HEK293 (cell line): ENCODE measurements at regions not wholly inside any gene's neighbourhood (a gene's known extent, or its start where the extent isn't known, plus 50 kb on each side); places are given as distances from the start of the nearest gene placed in this dataset.

Source experiments
- CTCF ChIA-PET: fragments of 350-600 bp; formaldehyde crosslinking; extraction: SDS; loops from one replicate; lab custom pipeline; 2021; ENCODE audit warnings: antibody characterized with exemption; lab: Yijun Ruan, JAX
- POLR2A ChIA-PET: fragments of 300-600 bp; formaldehyde crosslinking; extraction: SDS; loops from one replicate; lab custom pipeline; 2020; ENCODE audit warnings: antibody characterized with exemption, inconsistent platforms; lab: Yijun Ruan, JAX
- H3K27ac ChIP-seq: fragments of 200-500 bp; sonication (Bioruptor generic); 2 replicates; pipeline ENCODE4 v1.5.1; 2014; ENCODE audit warnings: low read depth, low read length, control low read depth, inconsistent platforms; ENCODE audit errors: extremely low read depth
- H3K36me3 ChIP-seq, 2 experiments: fragments of 200-500 bp in 1 of 2; sonication (Bioruptor generic) in 1 of 2; 1 replicate in 1 of 2; 2 replicates in 1 of 2; pipeline ENCODE4 v1.5.1; 2014 to 2017; ENCODE audit warnings: inconsistent platforms in 2 of 2, low read length in 2 of 2; ENCODE audit not compliant: control insufficient read depth in 2 of 2, insufficient read depth in 1 of 2
- H3K4me1 ChIP-seq: fragments of 200-500 bp; sonication (Bioruptor generic); 2 replicates; pipeline ENCODE4 v1.5.1; 2014; ENCODE audit warnings: mild to moderate bottlenecking, low read length, inconsistent platforms; ENCODE audit not compliant: control insufficient read depth, insufficient read depth
- H3K4me3 ChIP-seq: 2 replicates; pipeline ENCODE4 v1.5.1; 2011; ENCODE audit warnings: low read depth, mild to moderate bottlenecking, control low read depth, low read length, moderate library complexity
- H3K9me3 ChIP-seq: fragments of 200-500 bp; sonication (Bioruptor generic); 2 replicates; pipeline ENCODE4 v1.5.1; 2014; ENCODE audit warnings: low read depth, low read length, inconsistent platforms; ENCODE audit not compliant: control insufficient read depth, insufficient read depth
- HOXA7 ChIP-seq: sonication (generic); formaldehyde crosslinking; IDR thresholded peaks from 2 replicates; pipeline ENCODE4 v1.8.1; 2022; ENCODE audit warnings: missing genetic modification reagents, borderline replicate concordance
- HOXD13 ChIP-seq: sonication (generic); formaldehyde crosslinking; IDR thresholded peaks from 2 replicates; pipeline ENCODE4 v1.8.0; 2022; ENCODE audit warnings: missing genetic modification reagents, borderline replicate concordance
- KLF9 ChIP-seq: fragments of 450-650 bp; formaldehyde crosslinking; IDR thresholded peaks from 2 replicates; pipeline ENCODE4 v1.5.1; 2016; ENCODE audit warnings: missing biosample characterization, missing genetic modification characterization, low read depth
- PRDM1 ChIP-seq: fragments of 450-650 bp; formaldehyde crosslinking; IDR thresholded peaks from 2 replicates; pipeline ENCODE4; 2016; ENCODE audit warnings: missing biosample characterization, missing genetic modification characterization
- TCF7L2 ChIP-seq: IDR thresholded peaks from 2 replicates; pipeline ENCODE4 v1.6.1; 2011; ENCODE audit warnings: low read depth, mild to moderate bottlenecking, inconsistent platforms, low read length, moderate library complexity, borderline replicate concordance
- ZNF121 ChIP-seq: fragments of 450-650 bp; formaldehyde crosslinking; IDR thresholded peaks from 2 replicates; pipeline ENCODE4 v1.5.1; 2016; ENCODE audit warnings: missing biosample characterization, missing genetic modification characterization
- ZNF24 ChIP-seq: fragments of 450-650 bp; formaldehyde crosslinking; IDR thresholded peaks from 2 replicates; pipeline ENCODE4 v1.5.1; 2016; ENCODE audit warnings: missing biosample characterization, missing genetic modification characterization
- ZNF335 ChIP-seq: fragments of 450-650 bp; formaldehyde crosslinking; conservative IDR thresholded peaks from 2 replicates; pipeline ENCODE4 v1.5.1; 2016; ENCODE audit warnings: missing biosample characterization, missing genetic modification characterization
- ZNF366 ChIP-seq: fragments of 450-650 bp; formaldehyde crosslinking; conservative IDR thresholded peaks from 2 replicates; pipeline ENCODE4 v1.5.1; 2016; ENCODE audit warnings: missing biosample characterization, missing genetic modification characterization
- ZNF433 ChIP-seq: fragments of 450-650 bp; formaldehyde crosslinking; IDR thresholded peaks from 2 replicates; pipeline ENCODE4 v1.5.1; 2016; ENCODE audit warnings: missing biosample characterization, missing genetic modification characterization, low read depth
- ZNF521 ChIP-seq: fragments of 450-650 bp; formaldehyde crosslinking; IDR thresholded peaks from 2 replicates; pipeline ENCODE4 v1.5.1; 2017; ENCODE audit warnings: missing biosample characterization, mild to moderate bottlenecking, missing genetic modification characterization
- ZNF549 ChIP-seq: fragments of 450-650 bp; IDR thresholded peaks from 2 replicates; pipeline ENCODE4 v1.5.1; 2018; ENCODE audit warnings: missing biosample characterization, missing genetic modification characterization, mild to moderate bottlenecking, inconsistent platforms, moderate library complexity
- ZNF600 ChIP-seq: fragments of 450-650 bp; formaldehyde crosslinking; IDR thresholded peaks from 2 replicates; pipeline ENCODE4 v1.5.1; 2016; ENCODE audit warnings: missing biosample characterization, missing genetic modification characterization
- ZNF792 ChIP-seq: fragments of 450-650 bp; formaldehyde crosslinking; IDR thresholded peaks from 2 replicates; pipeline ENCODE4 v1.5.1; 2016; ENCODE audit warnings: missing biosample characterization, missing genetic modification characterization
- TF ChIP-seq, protein P1 (sequence below): fragments of 450-650 bp; formaldehyde crosslinking; IDR thresholded peaks from 2 replicates; pipeline ENCODE4 v1.5.1; 2016; ENCODE audit warnings: missing biosample characterization, missing genetic modification characterization
- TF ChIP-seq, protein P2 (sequence below): fragments of 450-650 bp; formaldehyde crosslinking; IDR thresholded peaks from 2 replicates; pipeline ENCODE4 v1.5.1; 2016; ENCODE audit warnings: missing biosample characterization, missing genetic modification characterization
- TF ChIP-seq, protein P3 (sequence below): fragments of 450-650 bp; formaldehyde crosslinking; IDR thresholded peaks from 2 replicates; pipeline ENCODE4 v1.5.1; 2016; ENCODE audit warnings: missing biosample characterization, missing genetic modification characterization, borderline replicate concordance

DNA sequence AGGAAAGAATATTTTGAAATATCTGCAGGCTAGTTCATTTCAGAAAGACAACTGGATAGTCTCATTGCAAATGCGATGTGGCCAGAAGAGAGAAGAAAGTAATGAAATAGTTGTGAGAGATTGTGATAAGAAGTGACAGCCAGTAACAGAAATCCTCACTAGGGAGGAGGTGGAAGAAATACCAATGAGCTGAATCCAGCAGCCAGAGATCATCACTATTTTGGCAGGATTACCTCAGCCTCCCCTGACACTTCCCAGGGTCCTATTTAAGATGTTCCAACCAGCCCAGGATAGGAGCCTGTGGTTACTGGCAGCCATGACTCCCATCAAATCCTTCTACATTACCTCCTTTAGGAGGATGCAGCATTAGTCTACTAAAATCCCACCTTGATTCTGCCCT lies 76.7 kb upstream of the ARHGAP24 start:
- CTCF ChIA-PET: no interaction called here
- Histone ChIP-seq H3K4me3 (no peak overlapping the region), H3K27ac (no peak overlapping the region), H3K9me3 (no peaks in the 10 kb centered on the region), H3K4me1 (no peaks in the 10 kb centered on the region), H3K36me3 (no peaks in the 10 kb centered on the region)
- POLR2A ChIA-PET: no interaction called here
- TF ChIP-seq, protein P1, sequence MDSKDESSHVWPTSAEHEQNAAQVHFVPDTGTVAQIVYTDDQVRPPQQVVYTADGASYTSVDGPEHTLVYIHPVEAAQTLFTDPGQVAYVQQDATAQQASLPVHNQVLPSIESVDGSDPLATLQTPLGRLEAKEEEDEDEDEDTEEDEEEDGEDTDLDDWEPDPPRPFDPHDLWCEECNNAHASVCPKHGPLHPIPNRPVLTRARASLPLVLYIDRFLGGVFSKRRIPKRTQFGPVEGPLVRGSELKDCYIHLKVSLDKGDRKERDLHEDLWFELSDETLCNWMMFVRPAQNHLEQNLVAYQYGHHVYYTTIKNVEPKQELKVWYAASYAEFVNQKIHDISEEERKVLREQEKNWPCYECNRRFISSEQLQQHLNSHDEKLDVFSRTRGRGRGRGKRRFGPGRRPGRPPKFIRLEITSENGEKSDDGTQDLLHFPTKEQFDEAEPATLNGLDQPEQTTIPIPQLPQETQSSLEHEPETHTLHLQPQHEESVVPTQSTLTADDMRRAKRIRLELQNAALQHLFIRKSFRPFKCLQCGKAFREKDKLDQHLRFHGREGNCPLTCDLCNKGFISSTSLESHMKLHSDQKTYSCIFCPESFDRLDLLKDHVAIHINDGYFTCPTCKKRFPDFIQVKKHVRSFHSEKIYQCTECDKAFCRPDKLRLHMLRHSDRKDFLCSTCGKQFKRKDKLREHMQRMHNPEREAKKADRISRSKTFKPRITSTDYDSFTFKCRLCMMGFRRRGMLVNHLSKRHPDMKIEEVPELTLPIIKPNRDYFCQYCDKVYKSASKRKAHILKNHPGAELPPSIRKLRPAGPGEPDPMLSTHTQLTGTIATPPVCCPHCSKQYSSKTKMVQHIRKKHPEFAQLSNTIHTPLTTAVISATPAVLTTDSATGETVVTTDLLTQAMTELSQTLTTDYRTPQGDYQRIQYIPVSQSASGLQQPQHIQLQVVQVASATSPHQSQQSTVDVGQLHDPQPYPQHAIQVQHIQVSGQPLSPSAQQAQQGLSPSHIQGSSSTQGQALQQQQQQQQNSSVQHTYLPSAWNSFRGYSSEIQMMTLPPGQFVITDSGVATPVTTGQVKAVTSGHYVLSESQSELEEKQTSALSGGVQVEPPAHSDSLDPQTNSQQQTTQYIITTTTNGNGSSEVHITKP (tag by site-specific recombination): 0 out of 2 replicates have a peak, but pooled peaks have one; percentile 27
- TF ChIP-seq ZNF433 (tag by site-specific recombination): no peak
- TF ChIP-seq ZNF335 (tag by site-specific recombination): 0 out of 2 replicates have a peak, but pooled peaks have one; percentile 18

DNA sequence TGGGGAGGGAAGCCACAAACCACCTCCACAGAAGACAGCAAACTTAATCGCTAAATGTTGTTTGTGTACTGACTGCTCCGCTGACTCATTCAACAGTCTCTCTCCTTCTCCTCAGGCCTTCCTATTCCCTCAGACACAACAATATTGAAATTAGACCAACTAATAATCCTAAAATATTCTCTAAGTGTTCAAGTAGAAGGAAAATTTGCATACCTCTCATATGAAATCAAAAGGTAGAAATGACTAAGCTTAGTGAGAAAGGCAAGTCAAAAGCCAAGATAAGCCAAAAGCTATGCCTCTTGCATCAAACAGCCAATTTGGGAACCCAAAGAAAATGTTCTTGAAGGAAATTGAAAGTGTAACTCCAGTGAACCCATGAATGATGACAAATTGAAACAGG lies 75.7 kb upstream of the ARHGAP24 start:
- CTCF ChIA-PET: no interaction called here
- Histone ChIP-seq H3K27ac (no peak overlapping the region), H3K36me3 (no peaks in the 10 kb centered on the region), H3K9me3 (no peaks in the 10 kb centered on the region), H3K4me3 (no peak overlapping the region), H3K4me1 (no peaks in the 10 kb centered on the region)
- TF ChIP-seq HOXD13: no peak
- TF ChIP-seq KLF9: no peak
- TF ChIP-seq ZNF24: no peak
- no peak for TF ChIP-seq ZNF521
- TF ChIP-seq ZNF549 (tag by site-specific recombination): no peak
- no peak for TF ChIP-seq ZNF366 (tag by site-specific recombination)
- TF ChIP-seq ZNF600 (tag by site-specific recombination): no peak
- TF ChIP-seq TCF7L2: no peak
- no peak for TF ChIP-seq PRDM1 (tag by site-specific recombination)
- TF ChIP-seq ZNF121 (tag by site-specific recombination): no peak
- TF ChIP-seq, protein P2, sequence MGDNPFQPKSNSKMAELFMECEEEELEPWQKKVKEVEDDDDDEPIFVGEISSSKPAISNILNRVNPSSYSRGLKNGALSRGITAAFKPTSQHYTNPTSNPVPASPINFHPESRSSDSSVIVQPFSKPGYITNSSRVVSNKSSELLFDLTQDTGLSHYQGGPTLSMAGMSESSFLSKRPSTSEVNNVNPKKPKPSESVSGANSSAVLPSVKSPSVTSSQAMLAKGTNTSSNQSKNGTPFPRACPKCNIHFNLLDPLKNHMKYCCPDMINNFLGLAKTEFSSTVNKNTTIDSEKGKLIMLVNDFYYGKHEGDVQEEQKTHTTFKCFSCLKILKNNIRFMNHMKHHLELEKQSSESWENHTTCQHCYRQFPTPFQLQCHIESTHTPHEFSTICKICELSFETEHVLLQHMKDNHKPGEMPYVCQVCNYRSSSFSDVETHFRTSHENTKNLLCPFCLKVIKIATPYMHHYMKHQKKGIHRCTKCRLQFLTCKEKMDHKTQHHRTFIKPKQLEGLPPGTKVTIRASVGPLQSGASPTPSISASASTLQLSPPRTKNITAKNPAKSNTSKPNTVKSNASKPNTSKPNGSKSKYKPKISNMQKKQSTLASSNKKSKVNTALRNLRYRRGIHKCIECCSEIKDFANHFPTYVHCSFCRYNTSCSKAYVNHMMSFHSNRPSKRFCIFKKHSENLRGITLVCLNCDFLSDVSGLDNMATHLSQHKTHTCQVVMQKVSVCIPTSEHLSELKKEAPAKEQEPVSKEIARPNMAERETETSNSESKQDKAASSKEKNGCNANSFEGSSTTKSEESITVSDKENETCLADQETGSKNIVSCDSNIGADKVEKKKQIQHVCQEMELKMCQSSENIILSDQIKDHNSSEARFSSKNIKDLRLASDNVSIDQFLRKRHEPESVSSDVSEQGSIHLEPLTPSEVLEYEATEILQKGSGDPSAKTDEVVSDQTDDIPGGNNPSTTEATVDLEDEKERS (tag by site-specific recombination): no peak
- TF ChIP-seq, protein P3, sequence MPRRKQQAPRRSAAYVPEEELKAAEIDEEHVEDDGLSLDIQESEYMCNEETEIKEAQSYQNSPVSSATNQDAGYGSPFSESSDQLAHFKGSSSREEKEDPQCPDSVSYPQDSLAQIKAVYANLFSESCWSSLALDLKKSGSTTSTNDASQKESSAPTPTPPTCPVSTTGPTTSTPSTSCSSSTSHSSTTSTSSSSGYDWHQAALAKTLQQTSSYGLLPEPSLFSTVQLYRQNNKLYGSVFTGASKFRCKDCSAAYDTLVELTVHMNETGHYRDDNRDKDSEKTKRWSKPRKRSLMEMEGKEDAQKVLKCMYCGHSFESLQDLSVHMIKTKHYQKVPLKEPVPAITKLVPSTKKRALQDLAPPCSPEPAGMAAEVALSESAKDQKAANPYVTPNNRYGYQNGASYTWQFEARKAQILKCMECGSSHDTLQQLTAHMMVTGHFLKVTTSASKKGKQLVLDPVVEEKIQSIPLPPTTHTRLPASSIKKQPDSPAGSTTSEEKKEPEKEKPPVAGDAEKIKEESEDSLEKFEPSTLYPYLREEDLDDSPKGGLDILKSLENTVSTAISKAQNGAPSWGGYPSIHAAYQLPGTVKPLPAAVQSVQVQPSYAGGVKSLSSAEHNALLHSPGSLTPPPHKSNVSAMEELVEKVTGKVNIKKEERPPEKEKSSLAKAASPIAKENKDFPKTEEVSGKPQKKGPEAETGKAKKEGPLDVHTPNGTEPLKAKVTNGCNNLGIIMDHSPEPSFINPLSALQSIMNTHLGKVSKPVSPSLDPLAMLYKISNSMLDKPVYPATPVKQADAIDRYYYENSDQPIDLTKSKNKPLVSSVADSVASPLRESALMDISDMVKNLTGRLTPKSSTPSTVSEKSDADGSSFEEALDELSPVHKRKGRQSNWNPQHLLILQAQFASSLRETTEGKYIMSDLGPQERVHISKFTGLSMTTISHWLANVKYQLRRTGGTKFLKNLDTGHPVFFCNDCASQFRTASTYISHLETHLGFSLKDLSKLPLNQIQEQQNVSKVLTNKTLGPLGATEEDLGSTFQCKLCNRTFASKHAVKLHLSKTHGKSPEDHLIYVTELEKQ (tag by site-specific recombination): no peak
- TF ChIP-seq ZNF792: no peak
- TF ChIP-seq HOXA7 (CRISPR knock-in tag): no peak
- POLR2A ChIA-PET: no interaction called here
